Fibroblast of lung (primary cell): ENCODE measurements at regions not wholly inside any gene's neighbourhood (a gene's known extent, or its start where the extent isn't known, plus 50 kb on each side); places are given as distances from the start of the nearest gene placed in this dataset.
"Not testable (repeated sequence)": the region's sequence is repeated elsewhere in the genome, so short reads cannot be mapped to it uniquely, and the experiment has no call there.

ENCODE experiments used
- CTCF ChIP-seq, 2 donors: IDR thresholded peaks in 1 of 2; conservative IDR thresholded peaks in 1 of 2; 1 replicate in 1 of 2; 2 replicates in 1 of 2; pipeline ENCODE4 v1.5.1; 2011 to 2012; ENCODE audit warnings: low read length in 2 of 2, control low read depth in 1 of 2, inconsistent platforms in 1 of 2, low read depth in 1 of 2, mild to moderate bottlenecking in 1 of 2
- EZH2 ChIP-seq: IDR thresholded peaks from 2 replicates; pipeline ENCODE4 v1.5.1; 2012; ENCODE audit warnings: low read length, control low read depth, mild to moderate bottlenecking; ENCODE audit errors: missing control alignments

- not testable (repeated sequence) for TF ChIP-seq CTCF (conservative IDR thresholded peaks at IDR 0.05 in 1 of 2, IDR thresholded peaks at IDR 0.05 in 1 of 2; ENCODE audit: low read depth in 1 of 2, low read length in 2 of 2); EZH2
These were observed 1001.4 kb upstream of the ADAMTS5 start for GRCh38 chr21:27968240-27968639.
